ENCODE measurements at regions not wholly inside any gene's neighbourhood (a gene's known extent, or its start where the extent isn't known, plus 50 kb on each side); places are given as distances from the start of the nearest gene placed in this dataset.
"Not testable (repeated sequence)": the region's sequence is repeated elsewhere in the genome, so short reads cannot be mapped to it uniquely, and the experiment has no call there.

GRCh38 chr14:106477600-106477999 lies 951.2 kb downstream of the TMEM121 start:
- not testable (repeated sequence) for H3K4me2 ChIP-seq (ENCODE audit: extremely low read depth, insufficient read depth, low read length); H2AFZ ChIP-seq (ENCODE audit: low read length); H3K9me3 ChIP-seq (ENCODE audit: control insufficient read depth, insufficient read depth, low read depth, low read length); H3K27me3 ChIP-seq (ENCODE audit: control insufficient read depth, insufficient read depth, low read length); H3K9ac ChIP-seq (ENCODE audit: insufficient read depth, low read length); DNase-seq (ENCODE audit: low read depth in 2 of 2); H3K36me3 ChIP-seq (ENCODE audit: control insufficient read depth, insufficient read depth, low read length); H3K79me2 ChIP-seq (ENCODE audit: control insufficient read depth, insufficient read depth, low read length); H3K27ac ChIP-seq (ENCODE audit: insufficient read depth, low read length); H3K4me3 ChIP-seq (replicated peaks in 1 of 4; ENCODE audit: control extremely low read depth in 1 of 4, insufficient read depth in 1 of 4, low read depth in 3 of 4, low read length in 4 of 4); H4K20me1 ChIP-seq (ENCODE audit: control insufficient read depth, extremely low read depth, insufficient read depth, low read length); H3K4me1 ChIP-seq (ENCODE audit: control insufficient read depth, extremely low read depth, insufficient read depth, low read length)

- not testable (repeated sequence) for H4K20me1 ChIP-seq (ENCODE audit: control insufficient read depth, extremely low read depth, insufficient read depth, low read length); H3K36me3 ChIP-seq (ENCODE audit: control insufficient read depth, insufficient read depth, low read length); H3K9me3 ChIP-seq (ENCODE audit: control insufficient read depth, insufficient read depth, low read depth, low read length); H3K79me2 ChIP-seq (ENCODE audit: control insufficient read depth, insufficient read depth, low read length); DNase-seq (ENCODE audit: low read depth in 2 of 2); H2AFZ ChIP-seq (ENCODE audit: low read length); H3K9ac ChIP-seq (ENCODE audit: insufficient read depth, low read length); H3K27me3 ChIP-seq (ENCODE audit: control insufficient read depth, insufficient read depth, low read length); H3K4me2 ChIP-seq (ENCODE audit: extremely low read depth, insufficient read depth, low read length); H3K4me3 ChIP-seq (replicated peaks in 1 of 4; ENCODE audit: control extremely low read depth in 1 of 4, insufficient read depth in 1 of 4, low read depth in 3 of 4, low read length in 4 of 4); H3K4me1 ChIP-seq (ENCODE audit: control insufficient read depth, extremely low read depth, insufficient read depth, low read length); H3K27ac ChIP-seq (ENCODE audit: insufficient read depth, low read length)
Observed at GRCh38 chr14:106480287-106480686, 953.9 kb downstream of the TMEM121 start.

GRCh38 chr14:106482213-106482612 lies 955.8 kb downstream of the TMEM121 start:
- not testable (repeated sequence) for H3K9ac ChIP-seq (ENCODE audit: insufficient read depth, low read length); H4K20me1 ChIP-seq (ENCODE audit: control insufficient read depth, extremely low read depth, insufficient read depth, low read length); H3K79me2 ChIP-seq (ENCODE audit: control insufficient read depth, insufficient read depth, low read length); H3K4me3 ChIP-seq (replicated peaks in 1 of 4; ENCODE audit: control extremely low read depth in 1 of 4, insufficient read depth in 1 of 4, low read depth in 3 of 4, low read length in 4 of 4); H3K9me3 ChIP-seq (ENCODE audit: control insufficient read depth, insufficient read depth, low read depth, low read length); H3K27ac ChIP-seq (ENCODE audit: insufficient read depth, low read length); H3K36me3 ChIP-seq (ENCODE audit: control insufficient read depth, insufficient read depth, low read length); H3K27me3 ChIP-seq (ENCODE audit: control insufficient read depth, insufficient read depth, low read length); H2AFZ ChIP-seq (ENCODE audit: low read length); H3K4me2 ChIP-seq (ENCODE audit: extremely low read depth, insufficient read depth, low read length); DNase-seq (ENCODE audit: low read depth in 2 of 2); H3K4me1 ChIP-seq (ENCODE audit: control insufficient read depth, extremely low read depth, insufficient read depth, low read length)

GRCh38 chr14:106487600-106487999 lies 961.2 kb downstream of the TMEM121 start:
- Histone ChIP-seq H3K79me2 (ENCODE audit: control insufficient read depth, insufficient read depth, low read length) (no peaks in the 10 kb centered on the region), H3K9ac (ENCODE audit: insufficient read depth, low read length) (no peak overlapping the region), H4K20me1 (ENCODE audit: control insufficient read depth, extremely low read depth, insufficient read depth, low read length) (no peaks in the 10 kb centered on the region), H3K36me3 (ENCODE audit: control insufficient read depth, insufficient read depth, low read length) (no peaks in the 10 kb centered on the region), H3K27ac (ENCODE audit: insufficient read depth, low read length) (no peak overlapping the region), H3K9me3 (ENCODE audit: control insufficient read depth, insufficient read depth, low read depth, low read length) (no peaks in the 10 kb centered on the region), H2AFZ (ENCODE audit: low read length) (no peak overlapping the region), H3K4me2 (ENCODE audit: extremely low read depth, insufficient read depth, low read length) (no peak overlapping the region), H3K4me3 (replicated peaks in 1 of 4; ENCODE audit: control extremely low read depth in 1 of 4, insufficient read depth in 1 of 4, low read depth in 3 of 4, low read length in 4 of 4) (no peak overlapping the region), H3K27me3 (ENCODE audit: control insufficient read depth, insufficient read depth, low read length) (no peaks in the 10 kb centered on the region), H3K4me1 (ENCODE audit: control insufficient read depth, extremely low read depth, insufficient read depth, low read length) (no peaks in the 10 kb centered on the region)
- no peak for DNase-seq (ENCODE audit: low read depth in 2 of 2)
- no peak for TF ChIP-seq CTCF (conservative IDR thresholded peaks at IDR 0.05 in 1 of 2, IDR thresholded peaks at IDR 0.05 in 1 of 2; ENCODE audit: low read depth in 1 of 2, low read length in 2 of 2)
- no peak for TF ChIP-seq EZH2 (IDR thresholded peaks at IDR 0.05; ENCODE audit: low read length, missing control alignments)
